ENCODE measurements at regions not wholly inside any gene's neighbourhood (a gene's known extent, or its start where the extent isn't known, plus 50 kb on each side); places are given as distances from the start of the nearest gene placed in this dataset.

DNA sequence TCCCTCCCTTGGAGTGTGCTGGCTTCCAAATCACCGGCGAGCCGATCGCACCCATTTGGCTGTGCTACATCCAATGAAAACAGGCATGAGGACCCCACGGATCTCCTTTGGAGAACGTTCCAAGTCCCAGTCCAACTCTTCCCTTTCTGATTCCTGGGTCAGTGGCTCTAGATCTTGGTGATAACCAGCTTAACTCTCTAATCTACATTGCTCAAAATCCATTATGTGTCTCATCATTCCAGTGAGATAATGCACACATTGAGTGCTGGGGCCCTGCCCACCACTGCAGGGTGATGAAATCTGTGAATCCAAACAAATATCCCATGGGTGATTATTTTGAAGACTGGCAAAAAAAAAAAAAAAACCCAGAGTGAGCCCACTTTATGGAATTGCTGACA lies 232.7 kb upstream of the COPS8 start:
- TF ChIP-seq, protein P1, sequence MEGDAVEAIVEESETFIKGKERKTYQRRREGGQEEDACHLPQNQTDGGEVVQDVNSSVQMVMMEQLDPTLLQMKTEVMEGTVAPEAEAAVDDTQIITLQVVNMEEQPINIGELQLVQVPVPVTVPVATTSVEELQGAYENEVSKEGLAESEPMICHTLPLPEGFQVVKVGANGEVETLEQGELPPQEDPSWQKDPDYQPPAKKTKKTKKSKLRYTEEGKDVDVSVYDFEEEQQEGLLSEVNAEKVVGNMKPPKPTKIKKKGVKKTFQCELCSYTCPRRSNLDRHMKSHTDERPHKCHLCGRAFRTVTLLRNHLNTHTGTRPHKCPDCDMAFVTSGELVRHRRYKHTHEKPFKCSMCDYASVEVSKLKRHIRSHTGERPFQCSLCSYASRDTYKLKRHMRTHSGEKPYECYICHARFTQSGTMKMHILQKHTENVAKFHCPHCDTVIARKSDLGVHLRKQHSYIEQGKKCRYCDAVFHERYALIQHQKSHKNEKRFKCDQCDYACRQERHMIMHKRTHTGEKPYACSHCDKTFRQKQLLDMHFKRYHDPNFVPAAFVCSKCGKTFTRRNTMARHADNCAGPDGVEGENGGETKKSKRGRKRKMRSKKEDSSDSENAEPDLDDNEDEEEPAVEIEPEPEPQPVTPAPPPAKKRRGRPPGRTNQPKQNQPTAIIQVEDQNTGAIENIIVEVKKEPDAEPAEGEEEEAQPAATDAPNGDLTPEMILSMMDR (IDR thresholded peaks at IDR 0.05; ENCODE audit: poor library complexity): no peak
- TF ChIP-seq EZH2 (IDR thresholded peaks at IDR 0.05; ENCODE audit: borderline replicate concordance): no peak
